ENCODE measurements at regions not wholly inside any gene's neighbourhood (a gene's known extent, or its start where the extent isn't known, plus 50 kb on each side); places are given as distances from the start of the nearest gene placed in this dataset.

- no peak for TF ChIP-seq CTCF (IDR thresholded peaks at IDR 0.05 in 4 of 5, conservative IDR thresholded peaks at IDR 0.05 in 1 of 5)
- TF ChIP-seq POLR2A (IDR thresholded peaks at IDR 0.05): no peak
These were observed 101.9 kb upstream of the RAB12 start for GRCh38 chr18:8507361-8507760.

All from gastrocnemius medialis (tissue), 4 donors.